ENCODE measurements at regions not wholly inside any gene's neighbourhood (a gene's known extent, or its start where the extent isn't known, plus 50 kb on each side); places are given as distances from the start of the nearest gene placed in this dataset.

GRCh38 chr4:24675721-24676389 lies 91.5 kb upstream of the DHX15 start:
- H3K9me3 ChIP-seq (replicated peaks) = no peaks in the 10 kb centered on the region
- no peaks in the 10 kb centered on the region for H3K4me1 ChIP-seq (replicated peaks)
- no peaks in the 10 kb centered on the region for H3K36me3 ChIP-seq
- no peak overlapping the region for H3K27ac ChIP-seq
- no peak for DNase-seq (ENCODE audit: low read depth in 1 of 2, low spot score in 2 of 2)
- no peak overlapping the region for H3K4me3 ChIP-seq
- no peaks in the 10 kb centered on the region for H3K27me3 ChIP-seq (replicated peaks)

- Histone ChIP-seq H3K4me3 (no peak overlapping the region), H3K27ac (no peak overlapping the region), H3K27me3 (replicated peaks) (no peaks in the 10 kb centered on the region), H3K4me1 (replicated peaks) (no peaks in the 10 kb centered on the region), H3K9me3 (replicated peaks) (no peaks in the 10 kb centered on the region), H3K36me3 (no peaks in the 10 kb centered on the region)
- DNase-seq (ENCODE audit: low read depth in 1 of 2, low spot score in 2 of 2) = no peak
These were observed 93.6 kb upstream of the DHX15 start for GRCh38 chr4:24677909-24678308.

- no peak overlapping the region for H3K27ac ChIP-seq
- no peaks in the 10 kb centered on the region for H3K36me3 ChIP-seq
- DNase-seq (ENCODE audit: low read depth in 1 of 2, low spot score in 2 of 2) = no peak
- no peaks in the 10 kb centered on the region for H3K4me1 ChIP-seq (replicated peaks)
- no peaks in the 10 kb centered on the region for H3K9me3 ChIP-seq (replicated peaks)
- no peaks in the 10 kb centered on the region for H3K27me3 ChIP-seq (replicated peaks)
- no peak overlapping the region for H3K4me3 ChIP-seq
These were observed 96.5 kb upstream of the DHX15 start for GRCh38 chr4:24680746-24681448.

GRCh38 chr4:24683116-24683515 lies 98.8 kb upstream of the DHX15 start:
- no peaks in the 10 kb centered on the region for H3K4me1 ChIP-seq (replicated peaks)
- no peaks in the 10 kb centered on the region for H3K9me3 ChIP-seq (replicated peaks)
- DNase-seq (ENCODE audit: low read depth in 1 of 2, low spot score in 2 of 2) = no peak

GRCh38 chr4:24686866-24687692 lies 102.7 kb upstream of the DHX15 start:
- peak in 1 of 2 experiments; percentile 2 for DNase-seq (ENCODE audit: low read depth in 1 of 2, low spot score in 2 of 2)
- H3K27ac ChIP-seq = no peak overlapping the region
- H3K27me3 ChIP-seq (replicated peaks) = no peaks in the 10 kb centered on the region
- H3K36me3 ChIP-seq = no peaks in the 10 kb centered on the region
- H3K4me3 ChIP-seq = no peak overlapping the region
- H3K4me1 ChIP-seq (replicated peaks) = no peaks in the 10 kb centered on the region
- H3K9me3 ChIP-seq (replicated peaks) = no peaks in the 10 kb centered on the region

More at GRCh38 chr4:24683116-24683515, 98.8 kb upstream of the DHX15 start:
- H3K4me3 ChIP-seq = no peak overlapping the region
- H3K27me3 ChIP-seq (replicated peaks) = no peaks in the 10 kb centered on the region
- H3K36me3 ChIP-seq = no peaks in the 10 kb centered on the region
- H3K27ac ChIP-seq = no peak overlapping the region

GRCh38 chr4:24688453-24688852 lies 104.1 kb upstream of the DHX15 start:
- no peak overlapping the region for H3K27ac ChIP-seq

GRCh38 chr4:24689212-24689611 lies 104.9 kb upstream of the DHX15 start:
- Histone ChIP-seq H3K27me3 (replicated peaks) (no peaks in the 10 kb centered on the region), H3K9me3 (replicated peaks) (no peaks in the 10 kb centered on the region), H3K4me3 (no peak overlapping the region), H3K4me1 (replicated peaks) (no peaks in the 10 kb centered on the region), H3K36me3 (no peaks in the 10 kb centered on the region), H3K27ac (no peak overlapping the region)
- DNase-seq (ENCODE audit: low read depth in 1 of 2, low spot score in 2 of 2) = no peak

More at GRCh38 chr4:24688453-24688852, 104.1 kb upstream of the DHX15 start:
- DNase-seq (ENCODE audit: low read depth in 1 of 2, low spot score in 2 of 2) = no peak
- H3K4me1 ChIP-seq (replicated peaks) = no peaks in the 10 kb centered on the region
- H3K4me3 ChIP-seq = no peak overlapping the region
- no peaks in the 10 kb centered on the region for H3K9me3 ChIP-seq (replicated peaks)
- no peaks in the 10 kb centered on the region for H3K36me3 ChIP-seq
- no peaks in the 10 kb centered on the region for H3K27me3 ChIP-seq (replicated peaks)

GRCh38 chr4:24690436-24690835 lies 104.9 kb upstream of the SOD3 start:
- Histone ChIP-seq H3K4me1 (replicated peaks) (no peaks in the 10 kb centered on the region), H3K27me3 (replicated peaks) (no peaks in the 10 kb centered on the region), H3K9me3 (replicated peaks) (no peaks in the 10 kb centered on the region), H3K4me3 (no peak overlapping the region), H3K36me3 (no peaks in the 10 kb centered on the region), H3K27ac (no peak overlapping the region)
- no peak for DNase-seq (ENCODE audit: low read depth in 1 of 2, low spot score in 2 of 2)

GRCh38 chr4:24693636-24694035 lies 101.7 kb upstream of the SOD3 start:
- DNase-seq (ENCODE audit: low read depth in 1 of 2, low spot score in 2 of 2) = no peak
- H3K36me3 ChIP-seq = no peaks in the 10 kb centered on the region
- no peaks in the 10 kb centered on the region for H3K27me3 ChIP-seq (replicated peaks)
- no peaks in the 10 kb centered on the region for H3K9me3 ChIP-seq (replicated peaks)
- no peaks in the 10 kb centered on the region for H3K4me1 ChIP-seq (replicated peaks)
- H3K4me3 ChIP-seq = no peak overlapping the region
- H3K27ac ChIP-seq = no peak overlapping the region

- Histone ChIP-seq H3K27ac (no peak overlapping the region), H3K27me3 (replicated peaks) (no peaks in the 10 kb centered on the region), H3K4me1 (replicated peaks) (no peaks in the 10 kb centered on the region), H3K36me3 (no peaks in the 10 kb centered on the region), H3K9me3 (replicated peaks) (no peaks in the 10 kb centered on the region), H3K4me3 (no peak overlapping the region)
- no peak for DNase-seq (ENCODE audit: low read depth in 1 of 2, low spot score in 2 of 2)
These were observed 95.3 kb upstream of the SOD3 start for GRCh38 chr4:24700118-24700517.

- Histone ChIP-seq H3K27me3 (replicated peaks) (no peaks in the 10 kb centered on the region), H3K4me1 (replicated peaks) (no peaks in the 10 kb centered on the region), H3K4me3 (no peak overlapping the region), H3K27ac (no peak overlapping the region), H3K36me3 (no peaks in the 10 kb centered on the region), H3K9me3 (replicated peaks) (no peaks in the 10 kb centered on the region)
- DNase-seq (ENCODE audit: low read depth in 1 of 2, low spot score in 2 of 2) = no peak
These were observed 93.7 kb upstream of the SOD3 start for GRCh38 chr4:24701683-24702082.

GRCh38 chr4:24702281-24702680 lies 93.1 kb upstream of the SOD3 start:
- Histone ChIP-seq H3K27ac (no peak overlapping the region), H3K4me1 (replicated peaks) (no peaks in the 10 kb centered on the region), H3K9me3 (replicated peaks) (no peaks in the 10 kb centered on the region), H3K4me3 (no peak overlapping the region), H3K36me3 (no peaks in the 10 kb centered on the region), H3K27me3 (replicated peaks) (no peaks in the 10 kb centered on the region)
- DNase-seq (ENCODE audit: low read depth in 1 of 2, low spot score in 2 of 2) = no peak

- Histone ChIP-seq H3K36me3 (no peaks in the 10 kb centered on the region), H3K27ac (no peak overlapping the region), H3K4me1 (replicated peaks) (no peaks in the 10 kb centered on the region), H3K4me3 (no peak overlapping the region), H3K27me3 (replicated peaks) (no peaks in the 10 kb centered on the region), H3K9me3 (replicated peaks) (no peaks in the 10 kb centered on the region)
- DNase-seq (ENCODE audit: low read depth in 1 of 2, low spot score in 2 of 2) = no peak
These were observed 92.1 kb upstream of the SOD3 start for GRCh38 chr4:24703298-24703697.

GRCh38 chr4:24704149-24704548 lies 91.2 kb upstream of the SOD3 start:
- Histone ChIP-seq H3K27ac (no peak overlapping the region), H3K9me3 (replicated peaks) (no peaks in the 10 kb centered on the region), H3K27me3 (replicated peaks) (no peaks in the 10 kb centered on the region), H3K4me1 (replicated peaks) (no peaks in the 10 kb centered on the region), H3K36me3 (no peaks in the 10 kb centered on the region), H3K4me3 (no peak overlapping the region)
- DNase-seq (ENCODE audit: low read depth in 1 of 2, low spot score in 2 of 2) = no peak

All from SJSA1 (cell line).